CD14-positive monocyte (primary cell): ENCODE measurements at regions not wholly inside any gene's neighbourhood (a gene's known extent, or its start where the extent isn't known, plus 50 kb on each side); places are given as distances from the start of the nearest gene placed in this dataset.

ENCODE experiments used
- DNase-seq, 3 donors: peaks; one replicate each; pipeline ENCODE4 v3.0.0-alpha.2; 2011 to 2022
- H2AFZ ChIP-seq: 2 replicates; pipeline ENCODE4 v1.6.0; 2012; ENCODE audit warnings: mild to moderate bottlenecking, low read depth, low read length, inconsistent platforms; ENCODE audit not compliant: insufficient read depth, poor library complexity, severe bottlenecking
- H3K27ac ChIP-seq, 2 donors: 1 replicate in 1 of 2; 2 replicates in 1 of 2; pipeline ENCODE4 v1.5.1; 2012 to 2013; ENCODE audit warnings: low read length in 2 of 2, control low read depth in 1 of 2, inconsistent platforms in 1 of 2, low read depth in 1 of 2, mild to moderate bottlenecking in 1 of 2
- H3K27me3 ChIP-seq, 2 donors: one replicate each; pipeline versions ENCODE4 v1.6.0 to v1.6.1; 2011 to 2013; ENCODE audit warnings: low read length in 2 of 2; ENCODE audit not compliant: control insufficient read depth in 2 of 2, insufficient read depth in 2 of 2
- H3K36me3 ChIP-seq, 2 donors: replicated peaks in 1 of 2; 1 replicate in 1 of 2; 2 replicates in 1 of 2; pipeline versions ENCODE4 v1.5.1 to v1.6.1; 2012 to 2013; ENCODE audit warnings: low read length in 2 of 2, control low read depth in 1 of 2, inconsistent platforms in 1 of 2, mild to moderate bottlenecking in 1 of 2; ENCODE audit not compliant: insufficient read depth in 2 of 2, control insufficient read depth in 1 of 2
- H3K4me1 ChIP-seq, 2 donors: 1 replicate in 1 of 2; 2 replicates in 1 of 2; pipeline versions ENCODE4 v1.5.1 to v1.6.1; 2012 to 2013; ENCODE audit warnings: low read length in 2 of 2, control low read depth in 1 of 2, inconsistent platforms in 1 of 2, mild to moderate bottlenecking in 1 of 2, moderate library complexity in 1 of 2; ENCODE audit not compliant: insufficient read depth in 2 of 2, control insufficient read depth in 1 of 2
- H3K4me2 ChIP-seq: replicated peaks from 2 replicates; pipeline ENCODE3; 2012; ENCODE audit warnings: low read length, moderate library complexity, mild to moderate bottlenecking; ENCODE audit not compliant: poor library complexity, severe bottlenecking; ENCODE audit errors: extremely low read depth
- H3K4me3 ChIP-seq, 3 experiments: fragments of 200-600 bp in 1 of 3; sonication (generic) in 1 of 3; replicated peaks in 1 of 3; 1 replicate in 2 of 3; 2 replicates in 1 of 3; pipeline ENCODE4 v1.5.1; 2011 to 2013; ENCODE audit warnings: low read length in 3 of 3, mild to moderate bottlenecking in 3 of 3, control low read depth in 2 of 3, low read depth in 2 of 3, inconsistent platforms in 1 of 3, moderate library complexity in 1 of 3
- H3K79me2 ChIP-seq: 2 replicates; pipeline ENCODE4 v1.6.0; 2012; ENCODE audit warnings: mild to moderate bottlenecking, control low read depth, inconsistent platforms, low read length, moderate library complexity; ENCODE audit not compliant: insufficient read depth
- H3K9ac ChIP-seq: 2 replicates; pipeline ENCODE4 v1.6.0; 2017; ENCODE audit warnings: low read length, mild to moderate bottlenecking; ENCODE audit not compliant: insufficient read depth, poor library complexity, severe bottlenecking
- H3K9me3 ChIP-seq, 2 donors: replicated peaks in 1 of 2; 1 replicate in 1 of 2; 2 replicates in 1 of 2; pipeline versions ENCODE4 v1.5.1 to v1.6.1; 2012 to 2013; ENCODE audit warnings: low read length in 2 of 2, control low read depth in 1 of 2; ENCODE audit not compliant: control insufficient read depth in 1 of 2, insufficient read depth in 1 of 2
- H4K20me1 ChIP-seq: 2 replicates; pipeline ENCODE4 v1.6.0; 2012; ENCODE audit warnings: mild to moderate bottlenecking, low read length, control low read depth, moderate library complexity; ENCODE audit not compliant: insufficient read depth
- H3K27ac Mint-ChIP-seq, 7 donors: one replicate each; pipeline ENCODE4 v1.8.0; 2020; ENCODE audit warnings: mild to moderate bottlenecking in 7 of 7, mixed read lengths in 7 of 7, moderate library complexity in 6 of 7, inconsistent platforms in 2 of 7
- H3K27me3 Mint-ChIP-seq, 3 donors: one replicate each; pipeline ENCODE4 v1.8.0; 2021 to 2022; ENCODE audit warnings: low read depth in 3 of 3, mild to moderate bottlenecking in 3 of 3, mixed read lengths in 3 of 3, moderate library complexity in 3 of 3, inconsistent platforms in 1 of 3
- H3K36me3 Mint-ChIP-seq, 2 donors: one replicate each; pipeline ENCODE4 v1.8.0; 2020; ENCODE audit warnings: mixed read lengths in 2 of 2, inconsistent platforms in 1 of 2, mild to moderate bottlenecking in 1 of 2
- H3K4me1 Mint-ChIP-seq: one replicate; pipeline ENCODE4 v1.8.0; 2020; ENCODE audit warnings: mild to moderate bottlenecking, mixed read lengths
- H3K4me3 Mint-ChIP-seq, 2 donors: one replicate each; pipeline ENCODE4 v1.8.0; 2020; ENCODE audit warnings: mild to moderate bottlenecking in 2 of 2, mixed read lengths in 2 of 2, moderate library complexity in 1 of 2
- H3K9me3 Mint-ChIP-seq, 7 donors: one replicate each; pipeline ENCODE4 v1.8.0; 2020 to 2022; ENCODE audit warnings: mixed read lengths in 7 of 7, mild to moderate bottlenecking in 6 of 7, moderate library complexity in 6 of 7, inconsistent platforms in 2 of 7
- CTCF ChIP-seq: fragments of 200-600 bp; IDR thresholded peaks from one replicate; pipeline ENCODE4 v1.8.0; 2022; ENCODE audit warnings: antibody characterized with exemption, mild to moderate bottlenecking
- WGBS: methylation state at CpG from one replicate; pipeline ENCODE4 v1.1.5; 2013; ENCODE audit warnings: missing lambda C conversion rate; ENCODE audit not compliant: insufficient coverage; 5-methylcytosine and 5-hydroxymethylcytosine counted together
- intact Hi-C, 2 donors: fragments of 100-400 bp; cut with micrococcal nuclease; formaldehyde crosslinking; loops; one replicate each; pipeline versions ENCODE4 v1.15.0 to v1.15.1; 2023

GRCh38 chr3:154542837-154543236, 112.8 kb upstream of the GPR149 start:
- Histone ChIP-seq H3K79me2 (no peaks in the 10 kb centered on the region), H2AFZ (no peak overlapping the region), H3K9ac (no peak overlapping the region), H3K4me2 (no peak overlapping the region), H3K27me3 (no peaks in the 10 kb centered on the region), H4K20me1 (no peaks in the 10 kb centered on the region), H3K27ac (no peak overlapping the region), H3K36me3 (no peaks in the 10 kb centered on the region), H3K4me3 (no peak overlapping the region), H3K9me3 (no peaks in the 10 kb centered on the region), H3K4me1 (no peaks in the 10 kb centered on the region)
- H3K9me3 Mint-ChIP-seq, result peaks cover 0 to 3% (median 1%) of the 10 kb centered on the region in 7 donors
- no peaks in the 10 kb centered on the region for H3K36me3 Mint-ChIP-seq
- no peak overlapping the region for H3K4me3 Mint-ChIP-seq
- TF ChIP-seq CTCF, result no peak
- H3K27me3 Mint-ChIP-seq, result no peaks in the 10 kb centered on the region
- peaks cover 4% of the 10 kb centered on the region for H3K4me1 Mint-ChIP-seq
- 100% methylated on average over 1 of the region's 3 CpGs for WGBS
- no peak overlapping the region for H3K27ac Mint-ChIP-seq
- no peak for DNase-seq
- intact Hi-C loops, result no loop called here

GRCh38 chr3:154540950-154541604, 111.1 kb upstream of the GPR149 start:
- H3K36me3 Mint-ChIP-seq, result no peaks in the 10 kb centered on the region
- Histone ChIP-seq H3K4me1 (peaks cover 12 to 14% of the 10 kb centered on the region in 2 donors), H3K4me3 (no peak overlapping the region), H3K4me2 (no peak overlapping the region), H3K27ac (no peak overlapping the region), H2AFZ (no peak overlapping the region), H3K27me3 (no peaks in the 10 kb centered on the region), H3K79me2 (no peaks in the 10 kb centered on the region), H3K36me3 (no peaks in the 10 kb centered on the region), H3K9ac (no peak overlapping the region), H3K9me3 (no peaks in the 10 kb centered on the region), H4K20me1 (no peaks in the 10 kb centered on the region)
- peaks cover 0 to 3% (median 2%) of the 10 kb centered on the region in 7 donors for H3K9me3 Mint-ChIP-seq
- intact Hi-C loops, result no loop called here
- no CpG with 5 or more reads among the region's 2 CpGs for WGBS
- DNase-seq, result peak in 1 of 3 donors; percentile 3
- peaks cover 19% of the 10 kb centered on the region for H3K4me1 Mint-ChIP-seq
- no peak for TF ChIP-seq CTCF
- H3K27ac Mint-ChIP-seq, result no peak overlapping the region
- peaks cover 0 to under 1% (median 0%) of the 10 kb centered on the region in 3 donors for H3K27me3 Mint-ChIP-seq
- H3K4me3 Mint-ChIP-seq, result no peak overlapping the region
